Hepatocyte (in vitro differentiated cells): ENCODE measurements at regions not wholly inside any gene's neighbourhood (a gene's known extent, or its start where the extent isn't known, plus 50 kb on each side); places are given as distances from the start of the nearest gene placed in this dataset.

Experiments
- DNase-seq: peaks from one replicate; pipeline ENCODE4 v3.0.0-alpha.2; 2016; ENCODE audit warnings: low spot score
- H2AFZ ChIP-seq: fragments of 200-600 bp; sonication (generic); 2 replicates; pipeline ENCODE4 v1.6.0; 2016; ENCODE audit warnings: antibody characterized with exemption, mild to moderate bottlenecking
- H3K27ac ChIP-seq: fragments of 200-600 bp; sonication (generic); 2 replicates; pipeline ENCODE4 v1.5.1; 2016; ENCODE audit warnings: mild to moderate bottlenecking
- H3K27me3 ChIP-seq: fragments of 200-600 bp; sonication (generic); 2 replicates; pipeline ENCODE4 v1.6.1; 2016
- H3K36me3 ChIP-seq: fragments of 200-600 bp; sonication (generic); replicated peaks from 2 replicates; pipeline ENCODE4 v1.5.1; 2016; ENCODE audit warnings: low read depth; ENCODE audit not compliant: insufficient read depth
- H3K4me1 ChIP-seq: fragments of 200-600 bp; sonication (generic); 2 replicates; pipeline ENCODE4 v1.5.1; 2016; ENCODE audit warnings: mild to moderate bottlenecking, moderate library complexity; ENCODE audit not compliant: insufficient read depth
- H3K4me2 ChIP-seq: fragments of 200-600 bp; sonication (generic); 2 replicates; pipeline ENCODE4 v1.6.0; 2016
- H3K4me3 ChIP-seq: fragments of 200-600 bp; sonication (generic); 2 replicates; pipeline ENCODE4 v1.5.1; 2016; ENCODE audit warnings: mild to moderate bottlenecking
- H3K79me2 ChIP-seq: fragments of 200-600 bp; sonication (generic); 2 replicates; pipeline ENCODE4 v1.6.0; 2017; ENCODE audit warnings: mild to moderate bottlenecking
- H3K9me2 ChIP-seq: fragments of 200-600 bp; sonication (generic); replicated peaks from 2 replicates; pipeline ENCODE4 v1.6.0; 2017; ENCODE audit warnings: mild to moderate bottlenecking; ENCODE audit not compliant: insufficient read depth
- H3K9me3 ChIP-seq: fragments of 200-600 bp; sonication (generic); 2 replicates; pipeline ENCODE4 v1.5.1; 2016; ENCODE audit warnings: low read depth, mild to moderate bottlenecking
- H4K20me1 ChIP-seq: fragments of 200-600 bp; sonication (generic); 2 replicates; pipeline ENCODE4 v1.6.0; 2016; ENCODE audit warnings: mild to moderate bottlenecking; ENCODE audit not compliant: insufficient read depth, poor library complexity, severe bottlenecking
- EZH2 ChIP-seq: fragments of 200-600 bp; sonication (generic); IDR thresholded peaks from 2 replicates; pipeline ENCODE4 v1.6.1; 2016; ENCODE audit warnings: antibody characterized with exemption, mild to moderate bottlenecking, borderline replicate concordance
- EZH2phosphoT487 ChIP-seq: fragments of 200-600 bp; sonication (generic); IDR thresholded peaks from one replicate; pipeline ENCODE4 v1.6.1; 2018; ENCODE audit warnings: antibody characterized with exemption, mild to moderate bottlenecking, low read depth, moderate library complexity; ENCODE audit not compliant: unreplicated experiment, severe bottlenecking
- whole genome bisulfite sequencing: methylation state at CpG from one replicate; pipeline ENCODE4 v1.1.6; 2016; ENCODE audit warnings: low lambda C conversion rate; ENCODE audit errors: missing lambda C conversion rate; 5-methylcytosine and 5-hydroxymethylcytosine counted together
- TF ChIP-seq, protein P1 (sequence below): fragments of 200-600 bp; sonication (generic); IDR thresholded peaks from 2 replicates; pipeline ENCODE4 v1.5.1; 2016; ENCODE audit warnings: antibody characterized with exemption, mild to moderate bottlenecking; ENCODE audit not compliant: poor library complexity

DNA sequence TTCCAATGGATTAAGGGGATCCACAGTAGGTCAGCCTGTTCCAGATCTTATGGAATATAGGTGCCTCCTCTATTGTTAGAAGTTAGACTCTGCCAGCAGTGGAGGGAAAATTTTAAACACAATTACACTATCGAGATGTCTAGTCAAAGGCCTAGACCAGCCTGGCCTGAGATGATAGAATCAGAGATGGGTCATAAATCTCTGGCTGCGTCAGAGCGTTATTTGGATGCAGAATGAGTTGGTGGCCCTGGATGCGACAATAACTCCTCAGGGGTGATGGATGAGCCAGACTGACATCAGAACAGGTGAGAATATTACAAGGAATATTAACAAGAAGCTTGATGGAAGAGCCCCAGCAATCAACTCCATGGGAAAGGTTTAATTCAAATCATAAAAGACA is 149.3 kb upstream of the TCF4 start:
- Histone ChIP-seq H3K4me3 (no peak overlapping the region), H4K20me1 (no peaks in the 10 kb centered on the region), H3K9me3 (no peaks in the 10 kb centered on the region), H3K27ac (no peak overlapping the region), H2AFZ (no peak overlapping the region), H3K79me2 (no peaks in the 10 kb centered on the region), H3K9me2 (no peaks in the 10 kb centered on the region), H3K4me2 (no peak overlapping the region), H3K27me3 (no peaks in the 10 kb centered on the region), H3K36me3 (no peaks in the 10 kb centered on the region), H3K4me1 (no peaks in the 10 kb centered on the region)
- 82% methylated on average over 4 of the region's 4 CpGs for WGBS
- no peak for DNase-seq
- TF ChIP-seq, protein P1, sequence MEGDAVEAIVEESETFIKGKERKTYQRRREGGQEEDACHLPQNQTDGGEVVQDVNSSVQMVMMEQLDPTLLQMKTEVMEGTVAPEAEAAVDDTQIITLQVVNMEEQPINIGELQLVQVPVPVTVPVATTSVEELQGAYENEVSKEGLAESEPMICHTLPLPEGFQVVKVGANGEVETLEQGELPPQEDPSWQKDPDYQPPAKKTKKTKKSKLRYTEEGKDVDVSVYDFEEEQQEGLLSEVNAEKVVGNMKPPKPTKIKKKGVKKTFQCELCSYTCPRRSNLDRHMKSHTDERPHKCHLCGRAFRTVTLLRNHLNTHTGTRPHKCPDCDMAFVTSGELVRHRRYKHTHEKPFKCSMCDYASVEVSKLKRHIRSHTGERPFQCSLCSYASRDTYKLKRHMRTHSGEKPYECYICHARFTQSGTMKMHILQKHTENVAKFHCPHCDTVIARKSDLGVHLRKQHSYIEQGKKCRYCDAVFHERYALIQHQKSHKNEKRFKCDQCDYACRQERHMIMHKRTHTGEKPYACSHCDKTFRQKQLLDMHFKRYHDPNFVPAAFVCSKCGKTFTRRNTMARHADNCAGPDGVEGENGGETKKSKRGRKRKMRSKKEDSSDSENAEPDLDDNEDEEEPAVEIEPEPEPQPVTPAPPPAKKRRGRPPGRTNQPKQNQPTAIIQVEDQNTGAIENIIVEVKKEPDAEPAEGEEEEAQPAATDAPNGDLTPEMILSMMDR: no peak

DNA sequence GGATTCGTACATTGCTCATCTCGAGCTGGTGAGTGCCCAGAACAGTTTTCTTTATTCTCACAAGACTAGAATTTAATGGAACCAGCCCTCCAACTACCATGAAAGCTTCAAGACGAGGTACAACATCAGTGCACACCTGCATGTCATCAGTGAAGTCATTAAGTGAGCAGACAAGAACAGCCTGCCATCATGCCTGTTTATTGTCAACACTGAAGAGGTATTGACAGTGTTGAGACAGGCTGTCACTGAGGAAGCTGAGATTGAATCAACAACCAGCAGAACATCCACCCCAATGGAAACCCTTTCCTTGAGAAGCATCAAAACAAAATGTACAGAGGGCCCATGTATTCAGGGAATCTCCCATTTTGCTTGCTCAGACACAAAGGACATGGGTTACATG is 148.0 kb upstream of the TCF4 start:
- H3K4me3 ChIP-seq: no peak overlapping the region
- H3K79me2 ChIP-seq: no peaks in the 10 kb centered on the region
- H2AFZ ChIP-seq: no peak overlapping the region
- H3K27me3 ChIP-seq: no peaks in the 10 kb centered on the region
- TF ChIP-seq, protein P1: no peak
- TF ChIP-seq EZH2phosphoT487 (no peak), EZH2 (no peak)
- H3K36me3 ChIP-seq: no peaks in the 10 kb centered on the region
- H3K27ac ChIP-seq: no peak overlapping the region
- H3K4me2 ChIP-seq: no peak overlapping the region
- H4K20me1 ChIP-seq: no peaks in the 10 kb centered on the region
- DNase-seq: no peak
- no peaks in the 10 kb centered on the region for H3K9me2 ChIP-seq
- no peaks in the 10 kb centered on the region for H3K4me1 ChIP-seq
- H3K9me3 ChIP-seq: no peaks in the 10 kb centered on the region
- 67% methylated on average over 3 of the region's 3 CpGs for WGBS

DNA sequence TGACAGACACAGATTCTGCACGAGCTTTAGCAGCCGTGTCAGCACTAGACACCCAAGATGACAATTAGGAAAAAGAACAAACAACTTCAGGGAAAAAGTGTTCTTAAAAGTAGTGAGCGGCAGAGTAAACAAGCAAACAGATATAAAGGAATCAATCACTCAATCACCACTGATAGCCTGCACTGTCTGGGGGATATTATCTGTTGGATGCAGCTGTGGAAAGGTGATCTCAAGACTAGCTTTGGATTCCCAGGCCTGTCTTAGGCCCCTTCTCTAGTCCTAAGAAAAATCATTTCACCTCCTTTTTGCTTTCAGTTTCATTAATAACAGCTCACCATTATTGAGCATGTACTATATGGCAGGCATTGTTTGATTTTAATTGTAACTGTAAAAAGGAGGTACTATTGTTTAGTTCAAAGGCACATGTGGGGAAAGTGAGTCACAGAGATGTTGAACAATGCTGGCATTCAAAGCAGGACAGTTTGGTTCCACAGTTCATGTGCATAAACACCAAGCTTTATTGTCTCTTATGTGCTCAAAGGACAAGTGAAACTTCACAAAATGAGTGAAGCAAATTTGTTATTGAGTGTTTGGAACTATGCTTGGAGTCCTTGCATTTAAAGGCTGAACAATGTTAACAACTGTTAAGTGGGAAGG is 147.3 kb upstream of the TCF4 start:
- Histone ChIP-seq H4K20me1 (no peaks in the 10 kb centered on the region), H3K9me2 (no peaks in the 10 kb centered on the region), H3K4me1 (no peaks in the 10 kb centered on the region), H3K4me3 (no peak overlapping the region), H3K4me2 (no peak overlapping the region), H3K79me2 (no peaks in the 10 kb centered on the region), H2AFZ (no peak overlapping the region), H3K27ac (no peak overlapping the region), H3K36me3 (no peaks in the 10 kb centered on the region), H3K27me3 (no peaks in the 10 kb centered on the region), H3K9me3 (no peaks in the 10 kb centered on the region)
- 69% methylated on average over 3 of the region's 3 CpGs for WGBS
- TF ChIP-seq, protein P1: no peak
- no peak for TF ChIP-seq EZH2phosphoT487
- no peak for TF ChIP-seq EZH2
- DNase-seq: no peak
